ENCODE measurements at regions not wholly inside any gene's neighbourhood (a gene's known extent, or its start where the extent isn't known, plus 50 kb on each side); places are given as distances from the start of the nearest gene placed in this dataset.

- no peak for TF ChIP-seq EP300 (IDR thresholded peaks at IDR 0.05; ENCODE audit: borderline replicate concordance)
Measured at GRCh38 chr3:18898911-18899310, 249.4 kb upstream of the KCNH8 start.

- TF ChIP-seq MAX (IDR thresholded peaks at IDR 0.05) (no peak), USF1 (IDR thresholded peaks at IDR 0.05) (no peak), REST (IDR thresholded peaks at IDR 0.05; ENCODE audit: low read depth) (no peak)
Measured at GRCh38 chr3:18892756-18893155, 255.6 kb upstream of the KCNH8 start.

GRCh38 chr3:18892047-18892446, 256.3 kb upstream of the KCNH8 start:
- TF ChIP-seq RAD21 (IDR thresholded peaks at IDR 0.05; ENCODE audit: low read depth) (no peak), FOXM1 (IDR thresholded peaks at IDR 0.05; ENCODE audit: borderline replicate concordance, low read depth) (no peak), NFIC (IDR thresholded peaks at IDR 0.05) (no peak), REST (IDR thresholded peaks at IDR 0.05; ENCODE audit: low read depth) (no peak), YY1 (IDR thresholded peaks at IDR 0.05; ENCODE audit: low read depth) (no peak), MAX (IDR thresholded peaks at IDR 0.05) (no peak), EP300 (IDR thresholded peaks at IDR 0.05; ENCODE audit: borderline replicate concordance) (no peak), EGR1 (IDR thresholded peaks at IDR 0.05) (no peak), TAF1 (IDR thresholded peaks at IDR 0.05; ENCODE audit: low read depth) (no peak), USF1 (IDR thresholded peaks at IDR 0.05) (no peak), CEBPB (IDR thresholded peaks at IDR 0.05) (no peak), ZBTB7A (IDR thresholded peaks at IDR 0.05; ENCODE audit: low read depth) (no peak), TEAD4 (IDR thresholded peaks at IDR 0.05) (no peak), TCF12 (IDR thresholded peaks at IDR 0.05; ENCODE audit: low read depth) (no peak)

GRCh38 chr3:18891641-18892040, 256.7 kb upstream of the KCNH8 start:
- no peak for TF ChIP-seq EP300 (IDR thresholded peaks at IDR 0.05; ENCODE audit: borderline replicate concordance)
- TF ChIP-seq REST (IDR thresholded peaks at IDR 0.05; ENCODE audit: low read depth) = no peak
- no peak for TF ChIP-seq CREB1 (IDR thresholded peaks at IDR 0.05; ENCODE audit: low read depth)
- TF ChIP-seq TEAD4 (IDR thresholded peaks at IDR 0.05) = no peak

- TF ChIP-seq TAF1 (IDR thresholded peaks at IDR 0.05; ENCODE audit: low read depth) (no peak), FOXM1 (IDR thresholded peaks at IDR 0.05; ENCODE audit: borderline replicate concordance, low read depth) (no peak), TEAD4 (IDR thresholded peaks at IDR 0.05) (no peak), ZBTB7A (IDR thresholded peaks at IDR 0.05; ENCODE audit: low read depth) (no peak), YY1 (IDR thresholded peaks at IDR 0.05; ENCODE audit: low read depth) (no peak), RAD21 (IDR thresholded peaks at IDR 0.05; ENCODE audit: low read depth) (no peak)
Measured at GRCh38 chr3:18890449-18890848, 257.9 kb upstream of the KCNH8 start.

GRCh38 chr3:18888819-18889218, 259.5 kb upstream of the KCNH8 start:
- no peak for TF ChIP-seq USF1 (IDR thresholded peaks at IDR 0.05)
- TF ChIP-seq TAF1 (IDR thresholded peaks at IDR 0.05; ENCODE audit: low read depth) = no peak
- TF ChIP-seq CREB1 (IDR thresholded peaks at IDR 0.05; ENCODE audit: low read depth) = no peak
- TF ChIP-seq FOXM1 (IDR thresholded peaks at IDR 0.05; ENCODE audit: borderline replicate concordance, low read depth) = no peak
- no peak for TF ChIP-seq MAX (IDR thresholded peaks at IDR 0.05)
- no peak for TF ChIP-seq EP300 (IDR thresholded peaks at IDR 0.05; ENCODE audit: borderline replicate concordance)
- TF ChIP-seq TCF12 (IDR thresholded peaks at IDR 0.05; ENCODE audit: low read depth) = no peak
- TF ChIP-seq CEBPB (IDR thresholded peaks at IDR 0.05) = no peak
- TF ChIP-seq YY1 (IDR thresholded peaks at IDR 0.05; ENCODE audit: low read depth) = no peak
- TF ChIP-seq EGR1 (IDR thresholded peaks at IDR 0.05) = no peak
- no peak for TF ChIP-seq ZBTB7A (IDR thresholded peaks at IDR 0.05; ENCODE audit: low read depth)
- no peak for TF ChIP-seq REST (IDR thresholded peaks at IDR 0.05; ENCODE audit: low read depth)

All from Ishikawa (cell line).